GM12878 (cell line): ENCODE measurements at regions not wholly inside any gene's neighbourhood (a gene's known extent, or its start where the extent isn't known, plus 50 kb on each side); places are given as distances from the start of the nearest gene placed in this dataset.

Experiments
- ATAC-seq: fragments of 200-7000 bp; cut with Tn5 transposase; 3 replicates; pipeline ENCODE4 v1.9.1; 2020; ENCODE audit warnings: mild to moderate bottlenecking, moderate library complexity
- BruUV-seq: library from RNA; stranded (reverse); fragments of 400-500 nt; replicated peaks from 2 replicates; lab custom pipeline; 2021; lab: Mats Ljungman, UMichigan
- CTCF ChIA-PET: fragments of 300-600 bp; sonication (Branson Sonifier 250); formaldehyde crosslinking; extraction: SDS; loops from one replicate; lab custom pipeline; 2021; ENCODE audit warnings: inconsistent platforms; lab: Yijun Ruan, JAX
- POLR2A ChIA-PET: fragments of 350-600 bp; formaldehyde crosslinking; extraction: SDS; loops from one replicate; lab custom pipeline; 2021; ENCODE audit warnings: inconsistent platforms; lab: Charles Lee
- RAD21 ChIA-PET: fragments of 300-600 bp; sonication (Branson Sonifier 250); formaldehyde crosslinking; loops from one replicate; lab custom pipeline; 2023; ENCODE audit warnings: antibody characterized with exemption; ENCODE audit not compliant: unreplicated experiment; lab: Charles Lee
- SMC1A ChIA-PET: fragments of 300-600 bp; sonication (Branson Sonifier 250); formaldehyde crosslinking; loops from one replicate; lab custom pipeline; 2023; ENCODE audit not compliant: unreplicated experiment, uncharacterized antibody; lab: Charles Lee
- DNase-seq: peaks from one replicate; pipeline ENCODE4 v3.0.0-alpha.2; 2011; ENCODE audit warnings: low read depth, low spot score
- FAIRE-seq: peaks from 3 replicates; lab custom pipeline; 2011; peaks lifted over from hg19 to GRCh38; lab: Jason Lieb, UNC
- H2AFZ ChIP-seq: 2 replicates; pipeline ENCODE4 v1.6.0; 2011; ENCODE audit warnings: low read depth, low read length, control low read depth; ENCODE audit not compliant: control insufficient read depth
- H3K27ac ChIP-seq: 2 replicates; pipeline ENCODE4 v1.5.1; 2011; ENCODE audit warnings: control low read depth; ENCODE audit not compliant: control insufficient read depth, insufficient read depth
- H3K27me3 ChIP-seq, 2 experiments: replicated peaks in 1 of 2; 2 replicates each; pipeline versions ENCODE4 v1.6.0 to v1.6.1; 2011; ENCODE audit warnings: low read length in 1 of 2; ENCODE audit not compliant: control insufficient read depth in 2 of 2, insufficient read depth in 2 of 2
- H3K36me3 ChIP-seq, 2 experiments: 2 replicates each; pipeline ENCODE4 v1.5.1; 2011; ENCODE audit warnings: low read length in 1 of 2; ENCODE audit not compliant: control insufficient read depth in 2 of 2, insufficient read depth in 2 of 2
- H3K4me1 ChIP-seq: 2 replicates; pipeline ENCODE4 v1.6.1; 2011; ENCODE audit warnings: mild to moderate bottlenecking, low read length, moderate library complexity, mixed read lengths; ENCODE audit not compliant: control insufficient read depth, insufficient read depth
- H3K4me2 ChIP-seq: 2 replicates; pipeline ENCODE4 v1.6.0; 2011; ENCODE audit warnings: control low read depth; ENCODE audit not compliant: control insufficient read depth, insufficient read depth
- H3K4me3 ChIP-seq: fragments of 200-600 bp; sonication (generic); 2 replicates; pipeline ENCODE4 v1.5.1; 2016
- H3K79me2 ChIP-seq: 2 replicates; pipeline ENCODE4 v1.6.0; 2011; ENCODE audit warnings: low read length; ENCODE audit not compliant: control insufficient read depth, insufficient read depth
- H3K9ac ChIP-seq: 2 replicates; pipeline ENCODE4 v1.8.0; 2011; ENCODE audit warnings: low read length, control low read depth, mixed read lengths; ENCODE audit not compliant: control insufficient read depth, insufficient read depth
- H3K9me3 ChIP-seq: replicated peaks from 3 replicates; pipeline ENCODE4 v1.5.1; 2011; ENCODE audit warnings: mild to moderate bottlenecking, low read length; ENCODE audit not compliant: control insufficient read depth, insufficient read depth
- H4K20me1 ChIP-seq: 2 replicates; pipeline ENCODE4 v1.6.0; 2011; ENCODE audit not compliant: control insufficient read depth, insufficient read depth
- ATF3 ChIP-seq: IDR thresholded peaks from 2 replicates; pipeline ENCODE4 v1.6.1; 2011; ENCODE audit warnings: low read depth, mild to moderate bottlenecking, low read length, moderate library complexity, borderline replicate concordance; ENCODE audit errors: extremely low read depth
- FOXK2 ChIP-seq: fragments of 450-650 bp; IDR thresholded peaks from 2 replicates; pipeline ENCODE4 v1.6.1; 2017; ENCODE audit warnings: mild to moderate bottlenecking, moderate library complexity
- HDGF ChIP-seq: fragments of 450-650 bp; IDR thresholded peaks from 2 replicates; pipeline ENCODE4 v1.6.1; 2016; ENCODE audit warnings: antibody characterized with exemption
- IKZF2 ChIP-seq, 2 experiments: fragments of 450-650 bp; IDR thresholded peaks; 2 replicates each; pipeline ENCODE4 v1.6.1; 2017; ENCODE audit warnings: mild to moderate bottlenecking in 2 of 2, moderate library complexity in 2 of 2
- LARP7 ChIP-seq: fragments of 450-650 bp; IDR thresholded peaks from 2 replicates; pipeline ENCODE4 v1.6.1; 2017; ENCODE audit warnings: mild to moderate bottlenecking
- MTA3 ChIP-seq: IDR thresholded peaks from 2 replicates; pipeline ENCODE4 v1.6.1; 2012; ENCODE audit warnings: low read length, inconsistent platforms, borderline replicate concordance
- NFYB ChIP-seq: IDR thresholded peaks from 2 replicates; pipeline ENCODE4 v1.6.1; 2011; ENCODE audit warnings: low read depth, mild to moderate bottlenecking, low read length, improper control_type of control experiment, moderate library complexity; ENCODE audit not compliant: insufficient read depth
- NR2C1 ChIP-seq: fragments of 450-650 bp; IDR thresholded peaks from 2 replicates; pipeline ENCODE4 v1.6.1; 2017; ENCODE audit warnings: antibody characterized with exemption, mild to moderate bottlenecking, moderate library complexity
- NR2F1 ChIP-seq: fragments of 450-650 bp; conservative IDR thresholded peaks from 2 replicates; pipeline ENCODE4 v1.6.1; 2017; ENCODE audit warnings: mild to moderate bottlenecking
- POU2F2 ChIP-seq: IDR thresholded peaks from 3 replicates; pipeline ENCODE4 v1.6.1; 2011; ENCODE audit warnings: low read depth, mild to moderate bottlenecking, low read length, borderline replicate concordance
- RBBP5 ChIP-seq: fragments of 200-600 bp; sonication (generic); conservative IDR thresholded peaks from 2 replicates; pipeline ENCODE4 v1.6.1; 2016
- SIN3A ChIP-seq: IDR thresholded peaks from 2 replicates; pipeline ENCODE4 v1.6.1; 2012; ENCODE audit warnings: low read depth, low read length, improper control_type of control experiment
- SUZ12 ChIP-seq: fragments of 200-600 bp; sonication (generic); IDR thresholded peaks from one replicate; pipeline ENCODE4 v1.6.1; 2018; ENCODE audit warnings: antibody characterized with exemption, mild to moderate bottlenecking; ENCODE audit not compliant: unreplicated experiment
- YBX1 ChIP-seq: fragments of 450-650 bp; IDR thresholded peaks from 2 replicates; pipeline ENCODE4 v1.6.1; 2016; ENCODE audit warnings: antibody characterized with exemption
- ZNF207 ChIP-seq: fragments of 450-650 bp; IDR thresholded peaks from 2 replicates; pipeline ENCODE4 v1.6.1; 2014; ENCODE audit warnings: antibody characterized with exemption, mild to moderate bottlenecking, borderline replicate concordance
- ZNF384 ChIP-seq: IDR thresholded peaks from 2 replicates; pipeline ENCODE4 v1.6.1; 2012; ENCODE audit warnings: low read depth, mild to moderate bottlenecking, low read length, improper control_type of control experiment, borderline replicate concordance
- ZSCAN29 ChIP-seq: fragments of 450-650 bp; IDR thresholded peaks from 2 replicates; pipeline ENCODE4 v1.6.1; 2017; ENCODE audit warnings: mild to moderate bottlenecking, moderate library complexity
- WGBS: methylation state at CpG from one replicate; pipeline ENCODE4 v1.1.6; 2016; ENCODE audit warnings: low lambda C conversion rate; ENCODE audit not compliant: insufficient replicate concordance, insufficient coverage; ENCODE audit errors: missing lambda C conversion rate; 5-methylcytosine and 5-hydroxymethylcytosine counted together
- in situ Hi-C: fragments of 300-500 bp; cut with MboI; formaldehyde crosslinking; loops from 9 replicates; pipeline ENCODE4 v1.14.3; 2018; ENCODE audit warnings: mixed read lengths
- intact Hi-C: fragments of 100-400 bp; cut with micrococcal nuclease; formaldehyde crosslinking; loops from one replicate; pipeline ENCODE4 v1.14.2; 2022; ENCODE audit not compliant: unreplicated experiment
- TF ChIP-seq, protein P1 (sequence below): fragments of 450-650 bp; conservative IDR thresholded peaks from 2 replicates; pipeline ENCODE4 v1.6.1; 2017; ENCODE audit warnings: mild to moderate bottlenecking, moderate library complexity
- TF ChIP-seq, protein P2 (sequence below): fragments of 450-650 bp; formaldehyde crosslinking; IDR thresholded peaks from 2 replicates; pipeline ENCODE4 v1.4.0; 2020; ENCODE audit warnings: mild to moderate bottlenecking, moderate library complexity
- TF ChIP-seq, protein P3 (sequence below): IDR thresholded peaks from 2 replicates; pipeline ENCODE4 v1.6.1; 2011; ENCODE audit warnings: low read depth, low read length, improper control_type of control experiment, borderline replicate concordance

DNA sequence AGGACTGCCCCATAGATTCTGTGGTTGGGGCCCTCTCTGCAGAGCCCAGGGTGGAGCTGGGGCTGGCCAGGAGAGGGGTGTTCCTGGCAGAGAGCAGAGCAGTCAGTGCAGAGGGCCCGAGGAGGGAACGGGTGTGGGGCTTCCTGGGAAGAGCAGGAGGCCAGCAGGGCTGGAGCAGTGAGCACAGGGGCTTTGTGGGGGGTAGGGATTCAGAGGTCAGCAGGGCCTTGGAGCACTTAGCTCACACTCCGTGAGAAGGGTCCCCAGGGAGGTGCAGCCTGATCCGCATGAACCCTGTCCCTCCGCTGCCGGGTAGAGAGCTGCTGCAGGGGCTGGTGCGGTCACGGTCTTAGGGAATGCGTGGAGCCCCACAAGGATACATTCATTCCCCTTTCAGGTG is 113.0 kb upstream of the CIBAR2 start:
- Histone ChIP-seq H3K27me3 (no peaks in the 10 kb centered on the region), H4K20me1 (no peaks in the 10 kb centered on the region)
- no TSS peak for BruUV-seq
- intact Hi-C loops: loop anchor here (5.0 kb wide), 2 partner anchors 53 to 88 kb away; no protein-coding TSS in a partner anchor
- no peak for ATAC-seq
- 89% methylated on average over 9 of the region's 9 CpGs for WGBS
- POLR2A ChIA-PET: interaction anchor here (1.2 to 3.3 kb wide), 4 partner anchors 8 to 67 kb away, joined by 4 to 16 read pairs (median 6); no protein-coding TSS in a partner anchor
- TF ChIP-seq, protein P1, sequence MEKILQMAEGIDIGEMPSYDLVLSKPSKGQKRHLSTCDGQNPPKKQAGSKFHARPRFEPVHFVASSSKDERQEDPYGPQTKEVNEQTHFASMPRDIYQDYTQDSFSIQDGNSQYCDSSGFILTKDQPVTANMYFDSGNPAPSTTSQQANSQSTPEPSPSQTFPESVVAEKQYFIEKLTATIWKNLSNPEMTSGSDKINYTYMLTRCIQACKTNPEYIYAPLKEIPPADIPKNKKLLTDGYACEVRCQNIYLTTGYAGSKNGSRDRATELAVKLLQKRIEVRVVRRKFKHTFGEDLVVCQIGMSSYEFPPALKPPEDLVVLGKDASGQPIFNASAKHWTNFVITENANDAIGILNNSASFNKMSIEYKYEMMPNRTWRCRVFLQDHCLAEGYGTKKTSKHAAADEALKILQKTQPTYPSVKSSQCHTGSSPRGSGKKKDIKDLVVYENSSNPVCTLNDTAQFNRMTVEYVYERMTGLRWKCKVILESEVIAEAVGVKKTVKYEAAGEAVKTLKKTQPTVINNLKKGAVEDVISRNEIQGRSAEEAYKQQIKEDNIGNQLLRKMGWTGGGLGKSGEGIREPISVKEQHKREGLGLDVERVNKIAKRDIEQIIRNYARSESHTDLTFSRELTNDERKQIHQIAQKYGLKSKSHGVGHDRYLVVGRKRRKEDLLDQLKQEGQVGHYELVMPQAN: no peak
- TF ChIP-seq FOXK2: no peak
- TF ChIP-seq ZNF384: no peak
- TF ChIP-seq, protein P2, sequence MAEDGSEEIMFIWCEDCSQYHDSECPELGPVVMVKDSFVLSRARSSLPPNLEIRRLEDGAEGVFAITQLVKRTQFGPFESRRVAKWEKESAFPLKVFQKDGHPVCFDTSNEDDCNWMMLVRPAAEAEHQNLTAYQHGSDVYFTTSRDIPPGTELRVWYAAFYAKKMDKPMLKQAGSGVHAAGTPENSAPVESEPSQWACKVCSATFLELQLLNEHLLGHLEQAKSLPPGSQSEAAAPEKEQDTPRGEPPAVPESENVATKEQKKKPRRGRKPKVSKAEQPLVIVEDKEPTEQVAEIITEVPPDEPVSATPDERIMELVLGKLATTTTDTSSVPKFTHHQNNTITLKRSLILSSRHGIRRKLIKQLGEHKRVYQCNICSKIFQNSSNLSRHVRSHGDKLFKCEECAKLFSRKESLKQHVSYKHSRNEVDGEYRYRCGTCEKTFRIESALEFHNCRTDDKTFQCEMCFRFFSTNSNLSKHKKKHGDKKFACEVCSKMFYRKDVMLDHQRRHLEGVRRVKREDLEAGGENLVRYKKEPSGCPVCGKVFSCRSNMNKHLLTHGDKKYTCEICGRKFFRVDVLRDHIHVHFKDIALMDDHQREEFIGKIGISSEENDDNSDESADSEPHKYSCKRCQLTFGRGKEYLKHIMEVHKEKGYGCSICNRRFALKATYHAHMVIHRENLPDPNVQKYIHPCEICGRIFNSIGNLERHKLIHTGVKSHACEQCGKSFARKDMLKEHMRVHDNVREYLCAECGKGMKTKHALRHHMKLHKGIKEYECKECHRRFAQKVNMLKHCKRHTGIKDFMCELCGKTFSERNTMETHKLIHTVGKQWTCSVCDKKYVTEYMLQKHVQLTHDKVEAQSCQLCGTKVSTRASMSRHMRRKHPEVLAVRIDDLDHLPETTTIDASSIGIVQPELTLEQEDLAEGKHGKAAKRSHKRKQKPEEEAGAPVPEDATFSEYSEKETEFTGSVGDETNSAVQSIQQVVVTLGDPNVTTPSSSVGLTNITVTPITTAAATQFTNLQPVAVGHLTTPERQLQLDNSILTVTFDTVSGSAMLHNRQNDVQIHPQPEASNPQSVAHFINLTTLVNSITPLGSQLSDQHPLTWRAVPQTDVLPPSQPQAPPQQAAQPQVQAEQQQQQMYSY (CRISPR knock-in tag): no peak
- no peak for TF ChIP-seq ZSCAN29
- TF ChIP-seq NFYB: no peak
- TF ChIP-seq ATF3: no peak
- TF ChIP-seq SUZ12: no peak
- TF ChIP-seq LARP7: no peak
- TF ChIP-seq, protein P3, sequence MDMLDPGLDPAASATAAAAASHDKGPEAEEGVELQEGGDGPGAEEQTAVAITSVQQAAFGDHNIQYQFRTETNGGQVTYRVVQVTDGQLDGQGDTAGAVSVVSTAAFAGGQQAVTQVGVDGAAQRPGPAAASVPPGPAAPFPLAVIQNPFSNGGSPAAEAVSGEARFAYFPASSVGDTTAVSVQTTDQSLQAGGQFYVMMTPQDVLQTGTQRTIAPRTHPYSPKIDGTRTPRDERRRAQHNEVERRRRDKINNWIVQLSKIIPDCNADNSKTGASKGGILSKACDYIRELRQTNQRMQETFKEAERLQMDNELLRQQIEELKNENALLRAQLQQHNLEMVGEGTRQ: no peak
- TF ChIP-seq POU2F2: no peak
- no peak for TF ChIP-seq NR2C1
- TF ChIP-seq RBBP5: no peak
- TF ChIP-seq HDGF: no peak
- no peak for TF ChIP-seq IKZF2 (IDR thresholded peaks at IDR 0.05)
- TF ChIP-seq YBX1: no peak
- TF ChIP-seq ZNF207: no peak
- TF ChIP-seq NR2F1: no peak
- no peak for TF ChIP-seq SIN3A
- no peak for TF ChIP-seq MTA3
- TF ChIP-seq, all 136 proteins: peak for 0
- in situ Hi-C loops: loop anchor here (5.0 kb wide), 1 partner anchor 718 kb away; no protein-coding TSS in a partner anchor
- Histone ChIP-seq H3K4me1 (peaks cover 56% of the 10 kb centered on the region), H3K27ac (peak overlapping the region; percentile 98), H3K9ac (no peak overlapping the region), H2AFZ (0 out of 2 replicates have a peak overlapping the region, but pooled peaks have one; percentile 7), H3K4me3 (no peak overlapping the region), H3K9me3 (peaks cover 3% of the 10 kb centered on the region; the same call in 1 of the 3 replicates), H3K4me2 (no peak overlapping the region), H3K79me2 (peaks cover 4% of the 10 kb centered on the region), H3K36me3 (no peaks in the 10 kb centered on the region)
- ChIA-PET SMC1A (interaction anchor here (0.6 to 1.1 kb wide), 4 partner anchors 65 to 110 kb away, joined by 3 to 6 read pairs (median 3); no protein-coding TSS in a partner anchor), RAD21 (interaction anchor here (1.3 to 1.7 kb wide), 2 partner anchors 72 to 111 kb away, joined by 7 read pairs; no protein-coding TSS in a partner anchor), CTCF (interaction anchor here (0.6 to 1.7 kb wide), 5 partner anchors 14 to 1301 kb away, joined by 3 to 6 read pairs (median 5); no protein-coding TSS in a partner anchor)
- DNase-seq (no peak), FAIRE-seq (no peak)
